ENCODE measurements at regions not wholly inside any gene's neighbourhood (a gene's known extent, or its start where the extent isn't known, plus 50 kb on each side); places are given as distances from the start of the nearest gene placed in this dataset.

DNA sequence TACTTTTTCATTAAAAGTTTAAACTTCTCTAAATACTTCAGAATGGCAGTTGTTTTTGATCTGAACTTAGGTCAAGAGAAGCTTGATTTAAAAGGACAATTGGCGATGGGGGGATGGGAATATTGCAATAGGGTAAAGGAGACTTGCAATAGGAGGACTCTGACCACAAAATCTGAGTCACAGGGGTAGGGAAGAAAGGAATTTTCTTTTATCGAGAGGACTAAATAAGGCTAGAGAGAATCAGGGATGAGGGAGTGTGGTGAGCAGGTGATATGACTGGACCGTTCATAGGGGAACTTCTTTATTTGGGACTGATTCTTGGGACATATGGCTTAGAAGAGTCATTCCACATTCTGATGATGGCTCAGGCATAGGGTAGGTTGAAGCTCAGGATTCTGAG is 1260.2 kb downstream of the ADGRL3 start:
- Histone ChIP-seq H3K4me1 (ENCODE audit: control insufficient read depth in 1 of 2, insufficient read depth in 2 of 2, low read depth in 1 of 2, low read length in 1 of 2) (no peaks in the 10 kb centered on the region), H3K27me3 (ENCODE audit: insufficient read depth) (no peaks in the 10 kb centered on the region), H4K20me1 (ENCODE audit: insufficient read depth) (no peaks in the 10 kb centered on the region), H3K4me3 (ENCODE audit: low read depth in 2 of 2, low read length in 1 of 2) (no peak overlapping the region), H3K36me3 (replicated peaks in 1 of 2; ENCODE audit: control insufficient read depth in 1 of 2, insufficient read depth in 2 of 2, low read length in 1 of 2) (no peaks in the 10 kb centered on the region), H3F3A (replicated peaks; ENCODE audit: insufficient read depth) (no peaks in the 10 kb centered on the region), H3K4me2 (no peak overlapping the region), H3K9ac (no peak overlapping the region), H3K9me2 (0 out of 2 replicates have a peak, but pooled peaks cover 2% of the 10 kb centered on the region), H3K79me2 (ENCODE audit: insufficient read depth) (no peaks in the 10 kb centered on the region), H3K27ac (ENCODE audit: low read depth in 2 of 2, low read length in 1 of 2) (no peak overlapping the region), H2AFZ (ENCODE audit: low read depth) (no peak overlapping the region), H3K9me3 (no peaks in the 10 kb centered on the region)
- POLR2A ChIA-PET = no interaction called here
- WGBS (ENCODE audit: low lambda C conversion rate) = 50% methylated on average over 3 of the region's 3 CpGs
- CTCF ChIA-PET = no interaction called here
- no peak for TF ChIP-seq GATA2 (CRISPR knock-in tag; IDR thresholded peaks at IDR 0.05)
- no peak for TF ChIP-seq IRF3 (IDR thresholded peaks at IDR 0.05; ENCODE audit: low read depth, low read length)
- TF ChIP-seq RFX5 (IDR thresholded peaks at IDR 0.05; ENCODE audit: low read length) = no peak
- TF ChIP-seq FOXJ3 (CRISPR knock-in tag; IDR thresholded peaks at IDR 0.05) = no peak
- TF ChIP-seq RXRA (IDR thresholded peaks at IDR 0.05; ENCODE audit: borderline replicate concordance, low read depth) = no peak
- no peak for TF ChIP-seq CTCF (IDR thresholded peaks at IDR 0.05)
- TF ChIP-seq POLR2AphosphoS5 (IDR thresholded peaks at IDR 0.05; ENCODE audit: low read depth, low read length) = no peak
- TF ChIP-seq, protein P1, sequence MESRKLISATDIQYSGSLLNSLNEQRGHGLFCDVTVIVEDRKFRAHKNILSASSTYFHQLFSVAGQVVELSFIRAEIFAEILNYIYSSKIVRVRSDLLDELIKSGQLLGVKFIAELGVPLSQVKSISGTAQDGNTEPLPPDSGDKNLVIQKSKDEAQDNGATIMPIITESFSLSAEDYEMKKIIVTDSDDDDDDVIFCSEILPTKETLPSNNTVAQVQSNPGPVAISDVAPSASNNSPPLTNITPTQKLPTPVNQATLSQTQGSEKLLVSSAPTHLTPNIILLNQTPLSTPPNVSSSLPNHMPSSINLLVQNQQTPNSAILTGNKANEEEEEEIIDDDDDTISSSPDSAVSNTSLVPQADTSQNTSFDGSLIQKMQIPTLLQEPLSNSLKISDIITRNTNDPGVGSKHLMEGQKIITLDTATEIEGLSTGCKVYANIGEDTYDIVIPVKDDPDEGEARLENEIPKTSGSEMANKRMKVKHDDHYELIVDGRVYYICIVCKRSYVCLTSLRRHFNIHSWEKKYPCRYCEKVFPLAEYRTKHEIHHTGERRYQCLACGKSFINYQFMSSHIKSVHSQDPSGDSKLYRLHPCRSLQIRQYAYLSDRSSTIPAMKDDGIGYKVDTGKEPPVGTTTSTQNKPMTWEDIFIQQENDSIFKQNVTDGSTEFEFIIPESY (IDR thresholded peaks at IDR 0.05; ENCODE audit: borderline replicate concordance, low read depth) = no peak
- TF ChIP-seq NRF1 (IDR thresholded peaks at IDR 0.05; ENCODE audit: low read depth, low read length) = no peak
- TF ChIP-seq MXI1 (IDR thresholded peaks at IDR 0.05; ENCODE audit: low read depth, low read length) = no peak
- TF ChIP-seq, protein P2, sequence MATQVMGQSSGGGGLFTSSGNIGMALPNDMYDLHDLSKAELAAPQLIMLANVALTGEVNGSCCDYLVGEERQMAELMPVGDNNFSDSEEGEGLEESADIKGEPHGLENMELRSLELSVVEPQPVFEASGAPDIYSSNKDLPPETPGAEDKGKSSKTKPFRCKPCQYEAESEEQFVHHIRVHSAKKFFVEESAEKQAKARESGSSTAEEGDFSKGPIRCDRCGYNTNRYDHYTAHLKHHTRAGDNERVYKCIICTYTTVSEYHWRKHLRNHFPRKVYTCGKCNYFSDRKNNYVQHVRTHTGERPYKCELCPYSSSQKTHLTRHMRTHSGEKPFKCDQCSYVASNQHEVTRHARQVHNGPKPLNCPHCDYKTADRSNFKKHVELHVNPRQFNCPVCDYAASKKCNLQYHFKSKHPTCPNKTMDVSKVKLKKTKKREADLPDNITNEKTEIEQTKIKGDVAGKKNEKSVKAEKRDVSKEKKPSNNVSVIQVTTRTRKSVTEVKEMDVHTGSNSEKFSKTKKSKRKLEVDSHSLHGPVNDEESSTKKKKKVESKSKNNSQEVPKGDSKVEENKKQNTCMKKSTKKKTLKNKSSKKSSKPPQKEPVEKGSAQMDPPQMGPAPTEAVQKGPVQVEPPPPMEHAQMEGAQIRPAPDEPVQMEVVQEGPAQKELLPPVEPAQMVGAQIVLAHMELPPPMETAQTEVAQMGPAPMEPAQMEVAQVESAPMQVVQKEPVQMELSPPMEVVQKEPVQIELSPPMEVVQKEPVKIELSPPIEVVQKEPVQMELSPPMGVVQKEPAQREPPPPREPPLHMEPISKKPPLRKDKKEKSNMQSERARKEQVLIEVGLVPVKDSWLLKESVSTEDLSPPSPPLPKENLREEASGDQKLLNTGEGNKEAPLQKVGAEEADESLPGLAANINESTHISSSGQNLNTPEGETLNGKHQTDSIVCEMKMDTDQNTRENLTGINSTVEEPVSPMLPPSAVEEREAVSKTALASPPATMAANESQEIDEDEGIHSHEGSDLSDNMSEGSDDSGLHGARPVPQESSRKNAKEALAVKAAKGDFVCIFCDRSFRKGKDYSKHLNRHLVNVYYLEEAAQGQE (IDR thresholded peaks at IDR 0.05; ENCODE audit: low read depth, low read length) = no peak
- no peak for TF ChIP-seq TEAD4 (IDR thresholded peaks at IDR 0.05; ENCODE audit: borderline replicate concordance, insufficient read depth)
- no peak for DNase-seq
